ENCODE measurements at regions not wholly inside any gene's neighbourhood (a gene's known extent, or its start where the extent isn't known, plus 50 kb on each side); places are given as distances from the start of the nearest gene placed in this dataset.

GRCh38 chr20:39813190-39813829, 851.2 kb downstream of the DHX35 start:
- TF ChIP-seq CTCF (IDR thresholded peaks at IDR 0.05) (no peak), POLR2AphosphoS5 (IDR thresholded peaks at IDR 0.05) (no peak)

All from stomach (tissue), 4 donors.